CD4-positive, alpha-beta memory T cell (primary cell): ENCODE measurements at regions not wholly inside any gene's neighbourhood (a gene's known extent, or its start where the extent isn't known, plus 50 kb on each side); places are given as distances from the start of the nearest gene placed in this dataset.
"Not testable (repeated sequence)": the region's sequence is repeated elsewhere in the genome, so short reads cannot be mapped to it uniquely, and the experiment has no call there.

Experiments used
- CTCF ChIA-PET: fragments of 350-600 bp; sonication (Branson Sonifier 250); formaldehyde crosslinking; loops from one replicate; lab custom pipeline; 2021; ENCODE audit warnings: inconsistent platforms; ENCODE audit not compliant: partially characterized antibody; lab: Charles Lee
- POLR2A ChIA-PET: fragments of 350-600 bp; sonication (Branson Sonifier 250); formaldehyde crosslinking; loops from one replicate; lab custom pipeline; 2021; ENCODE audit not compliant: partially characterized antibody; lab: Charles Lee
- DNase-seq, 5 donors: peaks; one replicate each; pipeline versions ENCODE4 v3.0.0 to v3.0.0-alpha.2; 2020 to 2022; ENCODE audit warnings: mixed read lengths in 1 of 5
- H3K27ac ChIP-seq: one replicate; pipeline ENCODE4 v1.7.0; 2013; ENCODE audit warnings: low read depth, low read length
- H3K27me3 ChIP-seq: 2 replicates; pipeline ENCODE4 v1.7.0; 2013; ENCODE audit warnings: mild to moderate bottlenecking, low read length, moderate library complexity; ENCODE audit not compliant: insufficient read depth
- H3K36me3 ChIP-seq: 2 replicates; pipeline ENCODE4 v1.7.0; 2013; ENCODE audit warnings: mild to moderate bottlenecking, low read length, moderate library complexity; ENCODE audit not compliant: insufficient read depth
- H3K4me1 ChIP-seq: 2 replicates; pipeline ENCODE4 v1.7.0; 2013; ENCODE audit warnings: mild to moderate bottlenecking, low read length, moderate library complexity; ENCODE audit not compliant: insufficient read depth
- H3K4me3 ChIP-seq, 2 donors: one replicate each; pipeline ENCODE4 v1.7.0; 2013; ENCODE audit warnings: low read length in 2 of 2, mild to moderate bottlenecking in 1 of 2
- H3K9me3 ChIP-seq, 2 donors: one replicate each; pipeline ENCODE4 v1.7.0; 2013; ENCODE audit warnings: low read length in 2 of 2, control low read depth in 1 of 2; ENCODE audit not compliant: control insufficient read depth in 1 of 2
- H3K27ac Mint-ChIP-seq, 7 donors: one replicate each; pipeline ENCODE4 v1.8.0; 2020 to 2021; ENCODE audit warnings: mixed read lengths in 7 of 7, mild to moderate bottlenecking in 6 of 7, inconsistent platforms in 3 of 7, moderate library complexity in 3 of 7
- H3K27me3 Mint-ChIP-seq, 2 donors: one replicate each; pipeline ENCODE4 v1.8.0; 2020 to 2021; ENCODE audit warnings: mixed read lengths in 2 of 2
- H3K36me3 Mint-ChIP-seq, 2 donors: one replicate each; pipeline ENCODE4 v1.8.0; 2020 to 2021; ENCODE audit warnings: mixed read lengths in 2 of 2, inconsistent platforms in 1 of 2, mild to moderate bottlenecking in 1 of 2
- H3K4me1 Mint-ChIP-seq, 4 donors: one replicate each; pipeline ENCODE4 v1.8.0; 2020 to 2021; ENCODE audit warnings: mixed read lengths in 4 of 4, mild to moderate bottlenecking in 1 of 4
- H3K4me3 Mint-ChIP-seq, 8 donors: one replicate each; pipeline ENCODE4 v1.8.0; 2020 to 2021; ENCODE audit warnings: mixed read lengths in 8 of 8, mild to moderate bottlenecking in 7 of 8, moderate library complexity in 6 of 8, inconsistent platforms in 3 of 8
- H3K9me3 Mint-ChIP-seq, 8 donors: one replicate each; pipeline ENCODE4 v1.8.0; 2020 to 2021; ENCODE audit warnings: mixed read lengths in 8 of 8, mild to moderate bottlenecking in 5 of 8, inconsistent platforms in 3 of 8, moderate library complexity in 1 of 8
- intact Hi-C: fragments of 100-400 bp; cut with micrococcal nuclease; formaldehyde crosslinking; loops from one replicate; pipeline ENCODE4 v1.15.1; 2023

GRCh38 chr7:91497277-91497676, 233.0 kb downstream of the FZD1 start:
- H3K4me1 Mint-ChIP-seq, H3K27ac Mint-ChIP-seq, H3K9me3 ChIP-seq, POLR2A ChIA-PET, H3K36me3 Mint-ChIP-seq, H3K4me3 ChIP-seq, H3K36me3 ChIP-seq, H3K4me1 ChIP-seq, H3K27me3 ChIP-seq, H3K27ac ChIP-seq, DNase-seq, H3K4me3 Mint-ChIP-seq, H3K27me3 Mint-ChIP-seq, CTCF ChIA-PET: not testable (repeated sequence)
- intact Hi-C loops = loop anchor here (10.0 kb wide), 1 partner anchor 48 kb away; no protein-coding TSS in a partner anchor
- peaks cover 5 to 36% (median 22%) of the 10 kb centered on the region in 8 donors for H3K9me3 Mint-ChIP-seq

DNA sequence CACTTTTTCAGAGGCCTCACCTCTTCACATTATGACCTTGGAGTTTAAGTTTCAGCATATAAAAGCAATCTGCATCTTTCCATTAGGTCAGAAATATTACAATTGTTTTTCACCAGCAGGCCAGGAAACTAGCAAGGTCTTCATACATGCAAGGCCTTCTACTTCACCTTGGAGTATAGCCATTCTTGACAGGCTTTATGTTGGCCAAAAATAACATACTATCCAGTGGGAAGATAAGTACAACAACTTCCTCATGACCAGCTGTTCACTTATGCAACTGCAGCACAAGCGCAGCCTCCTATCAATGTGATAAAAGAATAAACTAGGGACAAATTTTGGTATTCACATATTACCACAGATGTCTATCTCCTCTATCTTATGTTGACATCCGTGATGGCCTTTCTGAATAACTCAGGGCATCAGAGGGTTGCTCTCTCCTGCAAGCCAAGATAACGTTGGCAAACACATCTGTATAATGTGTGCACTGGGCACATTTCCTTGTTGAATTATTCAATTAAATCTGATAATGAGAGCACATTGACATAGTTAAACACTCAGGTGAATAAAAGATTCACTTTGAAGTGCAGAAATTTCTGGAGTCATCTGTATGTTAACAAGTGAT, 239.8 kb downstream of the FZD1 start:
- intact Hi-C loops = no loop called here
- H3K9me3 ChIP-seq = no peaks in the 10 kb centered on the region
- no peaks in the 10 kb centered on the region for H3K4me1 Mint-ChIP-seq
- peaks cover 3 to 31% (median 18%) of the 10 kb centered on the region in 8 donors for H3K9me3 Mint-ChIP-seq
- no peak overlapping the region for H3K27ac ChIP-seq
- DNase-seq = no peak
- POLR2A ChIA-PET = no interaction called here
- H3K36me3 ChIP-seq = no peaks in the 10 kb centered on the region
- CTCF ChIA-PET = no interaction called here
- H3K27me3 ChIP-seq = no peaks in the 10 kb centered on the region
- no peaks in the 10 kb centered on the region for H3K27me3 Mint-ChIP-seq
- no peaks in the 10 kb centered on the region for H3K4me1 ChIP-seq
- H3K27ac Mint-ChIP-seq = no peak overlapping the region
- no peaks in the 10 kb centered on the region for H3K36me3 Mint-ChIP-seq
- H3K4me3 Mint-ChIP-seq = no peak overlapping the region
- no peak overlapping the region for H3K4me3 ChIP-seq

- Histone ChIP-seq H3K4me3 (no peak overlapping the region), H3K36me3 (no peaks in the 10 kb centered on the region), H3K9me3 (no peaks in the 10 kb centered on the region), H3K27me3 (no peaks in the 10 kb centered on the region), H3K4me1 (no peaks in the 10 kb centered on the region), H3K27ac (no peak overlapping the region)
- intact Hi-C loops = no loop called here
- H3K36me3 Mint-ChIP-seq = no peaks in the 10 kb centered on the region
- H3K27me3 Mint-ChIP-seq = no peaks in the 10 kb centered on the region
- DNase-seq = no peak
- ChIA-PET POLR2A (no interaction called here), CTCF (no interaction called here)
- peaks cover 3 to 26% (median 16%) of the 10 kb centered on the region in 8 donors for H3K9me3 Mint-ChIP-seq
- no peaks in the 10 kb centered on the region for H3K4me1 Mint-ChIP-seq
- no peak overlapping the region for H3K4me3 Mint-ChIP-seq
- no peak overlapping the region for H3K27ac Mint-ChIP-seq
Measured at GRCh38 chr7:91504919-91505318, 240.7 kb downstream of the FZD1 start.

DNA sequence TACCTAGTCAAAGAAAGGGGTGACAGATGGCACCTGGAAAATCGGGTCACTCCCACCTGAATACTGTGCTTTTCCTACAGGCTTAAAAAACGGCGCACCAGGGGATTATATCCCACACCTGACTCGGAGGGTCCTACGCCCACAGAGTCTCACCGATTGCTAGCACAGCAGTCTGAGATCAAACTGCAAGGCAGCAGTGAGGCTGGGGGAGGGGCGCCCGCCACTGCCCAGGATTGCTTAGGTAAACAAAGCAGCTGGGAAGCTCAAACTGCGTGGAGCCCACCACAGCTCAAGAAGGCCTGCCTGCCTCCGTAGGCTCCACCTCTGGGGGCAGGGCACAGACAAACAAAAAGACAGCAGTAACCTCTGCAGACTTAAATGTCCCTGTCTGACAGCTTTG, 242.7 kb downstream of the FZD1 start:
- H3K36me3 Mint-ChIP-seq, H3K4me3 ChIP-seq, H3K27ac Mint-ChIP-seq, H3K4me3 Mint-ChIP-seq, POLR2A ChIA-PET, CTCF ChIA-PET, H3K9me3 ChIP-seq, H3K27me3 ChIP-seq, H3K36me3 ChIP-seq, H3K27me3 Mint-ChIP-seq, H3K4me1 ChIP-seq, intact Hi-C loops, DNase-seq, H3K27ac ChIP-seq, H3K4me1 Mint-ChIP-seq: not testable (repeated sequence)
- H3K9me3 Mint-ChIP-seq = peaks cover 0 to 16% (median 11%) of the 10 kb centered on the region in 8 donors

DNA sequence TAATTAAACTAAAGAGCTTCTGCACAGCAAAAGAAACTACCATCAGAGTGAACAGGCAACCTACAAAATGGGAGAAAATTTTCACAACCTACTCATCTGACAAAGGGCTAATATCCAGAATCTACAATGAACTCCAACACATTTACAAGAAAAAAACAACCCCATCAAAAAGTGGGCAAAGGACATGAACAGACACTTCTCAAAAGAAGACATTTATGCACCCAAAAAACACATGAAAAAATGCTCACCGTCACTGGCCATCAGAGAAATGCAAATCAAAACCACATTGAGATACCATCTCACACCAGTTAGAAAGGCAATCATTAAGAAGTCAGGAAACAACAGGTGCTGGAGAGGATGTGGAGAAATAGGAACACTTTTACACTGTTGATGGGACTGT, 247.6 kb downstream of the FZD1 start:
- H3K27me3 Mint-ChIP-seq, H3K4me1 Mint-ChIP-seq, H3K4me3 ChIP-seq, H3K27ac ChIP-seq, CTCF ChIA-PET, DNase-seq, H3K36me3 ChIP-seq, POLR2A ChIA-PET, H3K4me1 ChIP-seq, intact Hi-C loops, H3K4me3 Mint-ChIP-seq, H3K36me3 Mint-ChIP-seq, H3K9me3 ChIP-seq, H3K27ac Mint-ChIP-seq, H3K27me3 ChIP-seq: not testable (repeated sequence)
- peaks cover 0 to 16% (median 4%) of the 10 kb centered on the region in 8 donors for H3K9me3 Mint-ChIP-seq

GRCh38 chr7:91512958-91513357, 248.7 kb downstream of the FZD1 start:
- H3K4me3 ChIP-seq = no peak overlapping the region
- no peaks in the 10 kb centered on the region for H3K4me1 Mint-ChIP-seq
- H3K4me1 ChIP-seq = no peaks in the 10 kb centered on the region
- no peaks in the 10 kb centered on the region for H3K27me3 Mint-ChIP-seq
- CTCF ChIA-PET = no interaction called here
- no peaks in the 10 kb centered on the region for H3K36me3 ChIP-seq
- no peak overlapping the region for H3K27ac Mint-ChIP-seq
- no peaks in the 10 kb centered on the region for H3K36me3 Mint-ChIP-seq
- no peaks in the 10 kb centered on the region for H3K27me3 ChIP-seq
- POLR2A ChIA-PET = no interaction called here
- no peaks in the 10 kb centered on the region for H3K9me3 ChIP-seq
- DNase-seq = no peak
- intact Hi-C loops = no loop called here
- H3K4me3 Mint-ChIP-seq = no peak overlapping the region
- peaks cover under 1 to 19% (median 4%) of the 10 kb centered on the region in 8 donors for H3K9me3 Mint-ChIP-seq
- H3K27ac ChIP-seq = no peak overlapping the region

DNA sequence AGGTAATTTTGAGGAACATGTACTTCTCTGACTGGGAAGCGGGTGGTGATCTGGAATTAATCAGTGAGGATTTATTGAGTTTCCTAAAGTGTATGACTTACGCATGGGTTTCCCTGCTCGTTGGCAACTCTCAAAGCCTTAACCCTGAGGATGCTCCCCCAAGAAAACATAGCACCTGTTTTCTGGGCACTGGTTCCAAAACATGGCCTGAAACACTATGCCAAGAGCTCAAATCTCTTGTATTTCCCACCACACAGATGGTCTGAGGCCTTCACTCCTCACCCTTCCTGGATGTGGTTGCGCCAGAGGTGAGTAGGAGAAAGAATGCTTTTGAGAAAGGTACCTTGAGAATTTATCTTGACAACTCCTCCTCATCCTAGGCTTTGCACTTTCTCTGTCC, 250.4 kb downstream of the FZD1 start:
- H3K4me1 Mint-ChIP-seq = no peaks in the 10 kb centered on the region
- no peaks in the 10 kb centered on the region for H3K27me3 ChIP-seq
- H3K4me3 Mint-ChIP-seq = no peak overlapping the region
- DNase-seq = no peak
- CTCF ChIA-PET = no interaction called here
- H3K9me3 Mint-ChIP-seq = peaks cover 0 to 14% (median 3%) of the 10 kb centered on the region in 8 donors
- no peak overlapping the region for H3K27ac ChIP-seq
- no peaks in the 10 kb centered on the region for H3K27me3 Mint-ChIP-seq
- intact Hi-C loops = no loop called here
- POLR2A ChIA-PET = no interaction called here
- H3K36me3 Mint-ChIP-seq = no peaks in the 10 kb centered on the region
- no peak overlapping the region for H3K27ac Mint-ChIP-seq
- no peaks in the 10 kb centered on the region for H3K36me3 ChIP-seq
- H3K4me1 ChIP-seq = no peaks in the 10 kb centered on the region
- no peak overlapping the region for H3K4me3 ChIP-seq
- H3K9me3 ChIP-seq = no peaks in the 10 kb centered on the region

- POLR2A ChIA-PET = no interaction called here
Measured at GRCh38 chr7:91515961-91516360, 251.7 kb downstream of the FZD1 start.

More at GRCh38 chr7:91515961-91516360, 251.7 kb downstream of the FZD1 start:
- Mint-ChIP-seq H3K27ac (no peak overlapping the region), H3K4me1 (no peaks in the 10 kb centered on the region), H3K36me3 (no peaks in the 10 kb centered on the region), H3K4me3 (no peak overlapping the region), H3K27me3 (no peaks in the 10 kb centered on the region), H3K9me3 (peaks cover 0 to 14% (median 3%) of the 10 kb centered on the region in 8 donors)
- Histone ChIP-seq H3K9me3 (no peaks in the 10 kb centered on the region), H3K27me3 (no peaks in the 10 kb centered on the region), H3K4me3 (no peak overlapping the region), H3K36me3 (no peaks in the 10 kb centered on the region), H3K4me1 (no peaks in the 10 kb centered on the region), H3K27ac (no peak overlapping the region)
- CTCF ChIA-PET = no interaction called here
- intact Hi-C loops = no loop called here
- no peak for DNase-seq
